WTC11 (cell line): ENCODE measurements at regions not wholly inside any gene's neighbourhood (a gene's known extent, or its start where the extent isn't known, plus 50 kb on each side); places are given as distances from the start of the nearest gene placed in this dataset.

ENCODE experiments used
- ATF1 ChIP-seq: sonication (generic); formaldehyde crosslinking; IDR thresholded peaks from 2 replicates; pipeline ENCODE4 v1.8.1; 2023; ENCODE audit warnings: mild to moderate bottlenecking, moderate library complexity, missing genetic modification reagents
- CBFB ChIP-seq: sonication (generic); formaldehyde crosslinking; IDR thresholded peaks from 2 replicates; pipeline ENCODE4 v1.8.1; 2022; ENCODE audit warnings: mild to moderate bottlenecking, low read depth, missing genetic modification reagents
- EMX1 ChIP-seq: fragments of 250-450 bp; sonication (Bioruptor Pico); IDR thresholded peaks from 2 replicates; pipeline ENCODE4 v1.8.0; 2021; ENCODE audit warnings: mild to moderate bottlenecking
- FOXK1 ChIP-seq: sonication (generic); formaldehyde crosslinking; IDR thresholded peaks from 2 replicates; pipeline ENCODE4 v1.8.0; 2022; ENCODE audit warnings: mild to moderate bottlenecking, moderate library complexity, missing genetic modification reagents
- TEAD4 ChIP-seq: sonication (generic); formaldehyde crosslinking; IDR thresholded peaks from 2 replicates; pipeline ENCODE4 v1.8.0; 2022; ENCODE audit warnings: mild to moderate bottlenecking, missing genetic modification reagents
- ZBTB21 ChIP-seq: sonication (generic); formaldehyde crosslinking; IDR thresholded peaks from 2 replicates; pipeline ENCODE4 v1.8.1; 2023; ENCODE audit warnings: mild to moderate bottlenecking, missing genetic modification reagents, borderline replicate concordance
- TF ChIP-seq, protein P1 (sequence below): sonication (generic); formaldehyde crosslinking; conservative IDR thresholded peaks from 2 replicates; pipeline ENCODE4 v1.8.1; 2023; ENCODE audit warnings: mild to moderate bottlenecking, low read depth, missing genetic modification reagents, moderate library complexity
- TF ChIP-seq, protein P2 (sequence below): sonication (generic); formaldehyde crosslinking; IDR thresholded peaks from 2 replicates; pipeline ENCODE4 v1.8.0; 2022; ENCODE audit warnings: mild to moderate bottlenecking, missing genetic modification reagents
- TF ChIP-seq, protein P3 (sequence below): fragments of 200-600 bp; IDR thresholded peaks from 2 replicates; pipeline ENCODE4 v1.8.0; 2022; ENCODE audit warnings: antibody characterized with exemption

DNA sequence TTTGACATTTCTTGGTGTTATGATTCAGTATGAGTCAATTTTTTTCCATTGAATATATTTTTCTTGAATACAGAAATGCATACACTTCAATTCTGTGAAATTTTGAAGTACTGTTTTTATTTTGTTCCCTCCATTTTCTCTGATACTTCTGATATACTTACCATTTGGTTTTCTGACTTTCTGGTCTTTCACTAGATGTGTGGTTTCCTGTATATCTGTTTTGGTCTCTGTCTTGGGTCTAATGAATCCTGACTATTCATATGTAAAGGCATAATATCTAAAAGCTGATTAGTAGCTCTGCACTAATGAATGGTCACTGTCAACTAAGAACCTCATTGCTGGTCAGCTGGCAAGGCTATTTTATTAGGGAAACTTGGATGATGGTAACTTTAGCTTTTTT is 345.6 kb downstream of the GRB14 start:
- TF ChIP-seq, protein P1, sequence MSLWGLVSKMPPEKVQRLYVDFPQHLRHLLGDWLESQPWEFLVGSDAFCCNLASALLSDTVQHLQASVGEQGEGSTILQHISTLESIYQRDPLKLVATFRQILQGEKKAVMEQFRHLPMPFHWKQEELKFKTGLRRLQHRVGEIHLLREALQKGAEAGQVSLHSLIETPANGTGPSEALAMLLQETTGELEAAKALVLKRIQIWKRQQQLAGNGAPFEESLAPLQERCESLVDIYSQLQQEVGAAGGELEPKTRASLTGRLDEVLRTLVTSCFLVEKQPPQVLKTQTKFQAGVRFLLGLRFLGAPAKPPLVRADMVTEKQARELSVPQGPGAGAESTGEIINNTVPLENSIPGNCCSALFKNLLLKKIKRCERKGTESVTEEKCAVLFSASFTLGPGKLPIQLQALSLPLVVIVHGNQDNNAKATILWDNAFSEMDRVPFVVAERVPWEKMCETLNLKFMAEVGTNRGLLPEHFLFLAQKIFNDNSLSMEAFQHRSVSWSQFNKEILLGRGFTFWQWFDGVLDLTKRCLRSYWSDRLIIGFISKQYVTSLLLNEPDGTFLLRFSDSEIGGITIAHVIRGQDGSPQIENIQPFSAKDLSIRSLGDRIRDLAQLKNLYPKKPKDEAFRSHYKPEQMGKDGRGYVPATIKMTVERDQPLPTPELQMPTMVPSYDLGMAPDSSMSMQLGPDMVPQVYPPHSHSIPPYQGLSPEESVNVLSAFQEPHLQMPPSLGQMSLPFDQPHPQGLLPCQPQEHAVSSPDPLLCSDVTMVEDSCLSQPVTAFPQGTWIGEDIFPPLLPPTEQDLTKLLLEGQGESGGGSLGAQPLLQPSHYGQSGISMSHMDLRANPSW (CRISPR knock-in tag) = no peak
- TF ChIP-seq, protein P2, sequence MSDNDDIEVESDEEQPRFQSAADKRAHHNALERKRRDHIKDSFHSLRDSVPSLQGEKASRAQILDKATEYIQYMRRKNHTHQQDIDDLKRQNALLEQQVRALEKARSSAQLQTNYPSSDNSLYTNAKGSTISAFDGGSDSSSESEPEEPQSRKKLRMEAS (CRISPR knock-in tag) = no peak
- TF ChIP-seq, protein P3, sequence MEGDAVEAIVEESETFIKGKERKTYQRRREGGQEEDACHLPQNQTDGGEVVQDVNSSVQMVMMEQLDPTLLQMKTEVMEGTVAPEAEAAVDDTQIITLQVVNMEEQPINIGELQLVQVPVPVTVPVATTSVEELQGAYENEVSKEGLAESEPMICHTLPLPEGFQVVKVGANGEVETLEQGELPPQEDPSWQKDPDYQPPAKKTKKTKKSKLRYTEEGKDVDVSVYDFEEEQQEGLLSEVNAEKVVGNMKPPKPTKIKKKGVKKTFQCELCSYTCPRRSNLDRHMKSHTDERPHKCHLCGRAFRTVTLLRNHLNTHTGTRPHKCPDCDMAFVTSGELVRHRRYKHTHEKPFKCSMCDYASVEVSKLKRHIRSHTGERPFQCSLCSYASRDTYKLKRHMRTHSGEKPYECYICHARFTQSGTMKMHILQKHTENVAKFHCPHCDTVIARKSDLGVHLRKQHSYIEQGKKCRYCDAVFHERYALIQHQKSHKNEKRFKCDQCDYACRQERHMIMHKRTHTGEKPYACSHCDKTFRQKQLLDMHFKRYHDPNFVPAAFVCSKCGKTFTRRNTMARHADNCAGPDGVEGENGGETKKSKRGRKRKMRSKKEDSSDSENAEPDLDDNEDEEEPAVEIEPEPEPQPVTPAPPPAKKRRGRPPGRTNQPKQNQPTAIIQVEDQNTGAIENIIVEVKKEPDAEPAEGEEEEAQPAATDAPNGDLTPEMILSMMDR = no peak
- TF ChIP-seq ZBTB21 (CRISPR knock-in tag) = no peak
- no peak for TF ChIP-seq ATF1
- TF ChIP-seq EMX1 (CRISPR knock-in tag) = no peak
- no peak for TF ChIP-seq CBFB (CRISPR knock-in tag)
- no peak for TF ChIP-seq FOXK1 (CRISPR knock-in tag)
- TF ChIP-seq TEAD4 (CRISPR knock-in tag) = no peak
